K562 (cell line): ENCODE measurements at regions not wholly inside any gene's neighbourhood (a gene's known extent, or its start where the extent isn't known, plus 50 kb on each side); places are given as distances from the start of the nearest gene placed in this dataset.

Experiments used
- ARNT ChIP-seq, 2 experiments: fragments of 450-650 bp; IDR thresholded peaks; 2 replicates each; pipeline ENCODE4 v1.6.1; 2016; ENCODE audit warnings: mild to moderate bottlenecking in 1 of 2
- CEBPB ChIP-seq: fragments of 450-650 bp; IDR thresholded peaks from 2 replicates; pipeline ENCODE4 v1.6.1; 2016; ENCODE audit warnings: missing genetic modification characterization, missing compliant biosample characterization
- CLOCK ChIP-seq: fragments of 250-450 bp; sonication (Bioruptor Pico); IDR thresholded peaks from 2 replicates; pipeline ENCODE4 v1.4.0; 2020; ENCODE audit warnings: mild to moderate bottlenecking, moderate library complexity, borderline replicate concordance
- CXXC5 ChIP-seq: fragments of 250-450 bp; sonication (Bioruptor Pico); IDR thresholded peaks from 2 replicates; pipeline ENCODE4 v1.8.0; 2022; ENCODE audit warnings: inconsistent platforms, mild to moderate bottlenecking, moderate library complexity
- DIDO1 ChIP-seq: fragments of 450-650 bp; IDR thresholded peaks from 2 replicates; pipeline ENCODE4 v1.6.1; 2016; ENCODE audit warnings: low read depth, missing biosample characterization, missing genetic modification characterization
- ELF4 ChIP-seq: fragments of 450-650 bp; formaldehyde crosslinking; IDR thresholded peaks from 2 replicates; pipeline ENCODE4 v1.4.0; 2022; ENCODE audit warnings: missing genetic modification characterization
- EP400 ChIP-seq: fragments of 450-650 bp; IDR thresholded peaks from 2 replicates; pipeline ENCODE4 v1.6.1; 2017; ENCODE audit warnings: antibody characterized with exemption, mild to moderate bottlenecking, moderate library complexity
- MYC ChIP-seq, 2 experiments: fragments of 250-450 bp in 1 of 2; sonication (Bioruptor Pico) in 1 of 2; IDR thresholded peaks; 2 replicates each; pipeline versions ENCODE4 v1.5.1 to v1.6.1; 2012 to 2021; ENCODE audit warnings: low read depth in 2 of 2, borderline replicate concordance in 1 of 2, improper control_type of control experiment in 1 of 2, low read length in 1 of 2, mild to moderate bottlenecking in 1 of 2, moderate library complexity in 1 of 2
- RBBP5 ChIP-seq: fragments of 200-600 bp; sonication (generic); IDR thresholded peaks from 2 replicates; pipeline ENCODE4 v1.6.1; 2012; ENCODE audit warnings: borderline replicate concordance, mild to moderate bottlenecking, low read length, control low read depth, inconsistent platforms; ENCODE audit not compliant: insufficient read depth, poor library complexity, severe bottlenecking
- TAF7 ChIP-seq: fragments of 450-650 bp; IDR thresholded peaks from 2 replicates; pipeline ENCODE4 v1.6.1; 2016; ENCODE audit warnings: missing genetic modification characterization, missing compliant biosample characterization
- TBL1XR1 ChIP-seq, 2 experiments: IDR thresholded peaks; 2 replicates each; pipeline ENCODE4 v1.6.1; 2012; ENCODE audit warnings: improper control_type of control experiment in 2 of 2, low read length in 2 of 2, mild to moderate bottlenecking in 1 of 2
- TBP ChIP-seq: optimal IDR thresholded peaks from 2 replicates; pipeline ENCODE3; 2011; ENCODE audit warnings: low read depth, low read length, improper control_type of control experiment
- ZEB2 ChIP-seq: fragments of 450-650 bp; IDR thresholded peaks from 2 replicates; pipeline ENCODE4 v1.6.1; 2016
- ZFP36 ChIP-seq: fragments of 150-350 bp; IDR thresholded peaks from 2 replicates; pipeline ENCODE4 v1.6.1; 2018; ENCODE audit warnings: low read length, low read depth; ENCODE audit not compliant: partially characterized antibody
- ZNF175 ChIP-seq: fragments of 200-800 bp; sonication (Bioruptor generic); IDR thresholded peaks from 2 replicates; pipeline ENCODE4 v1.6.1; 2016; ENCODE audit warnings: low read depth, mild to moderate bottlenecking, missing genetic modification characterization, missing compliant biosample characterization
- ZNF224 ChIP-seq: sonication (generic); formaldehyde crosslinking; IDR thresholded peaks from 2 replicates; pipeline ENCODE4 v1.8.0; 2022; ENCODE audit warnings: mild to moderate bottlenecking, missing genetic modification reagents
- ZNF239 ChIP-seq: fragments of 250-450 bp; sonication (Bioruptor Pico); IDR thresholded peaks from 2 replicates; pipeline ENCODE4 v1.4.0; 2020; ENCODE audit warnings: mild to moderate bottlenecking
- ZNF512 ChIP-seq: IDR thresholded peaks from 2 replicates; pipeline ENCODE4 v1.6.1; 2016; ENCODE audit warnings: missing genetic modification characterization, missing compliant biosample characterization
- ZNF639 ChIP-seq, 2 experiments: fragments of 200-800 bp in 1 of 2; sonication (Bioruptor generic) in 1 of 2; sonication (generic) in 1 of 2; formaldehyde crosslinking in 1 of 2; IDR thresholded peaks in 1 of 2; conservative IDR thresholded peaks in 1 of 2; 2 replicates each; pipeline versions ENCODE4 v1.5.0 to v1.6.1; 2016 to 2020; ENCODE audit warnings: missing compliant biosample characterization in 1 of 2, missing genetic modification characterization in 1 of 2, missing genetic modification reagents in 1 of 2
- ZNF717 ChIP-seq: fragments of 250-450 bp; sonication (Bioruptor Pico); IDR thresholded peaks from 2 replicates; pipeline ENCODE4 v1.5.0; 2021

GRCh38 chr18:34978953-34979608 is 62.1 kb upstream of the MAPRE2 start (continued):
- peak in 1 of 2 experiments; percentile 41; a peak in 2 of 4 replicates for TF ChIP-seq ZNF639 (CRISPR knock-in tag; conservative IDR thresholded peaks at IDR 0.05 in 1 of 2, IDR thresholded peaks at IDR 0.05 in 1 of 2)
- peak in 1 of 2 experiments; percentile 77; a peak in 2 of 4 replicates for TF ChIP-seq TBL1XR1 (IDR thresholded peaks at IDR 0.05; ENCODE audit: low read length in 2 of 2)
- peak; percentile 14; the same call in 1 of the 2 replicates for TF ChIP-seq ZEB2
- TF ChIP-seq TAF7 (tag) = no peak
- peak; percentile 83 for TF ChIP-seq ZNF239 (CRISPR knock-in tag)
- TF ChIP-seq ZFP36 = peak; percentile 65
- peak; percentile 63 for TF ChIP-seq EP400
- 0 out of 4 replicates have a peak, but pooled peaks of 1 of the 2 experiments have one; percentile 80 for TF ChIP-seq ARNT (IDR thresholded peaks at IDR 0.05)
- TF ChIP-seq ELF4 = no peak
- no peak for TF ChIP-seq DIDO1 (tag)
- no peak for TF ChIP-seq ZNF717 (CRISPR knock-in tag)
- TF ChIP-seq ZNF175 (CRISPR knock-in tag) = no peak
- no peak for TF ChIP-seq ZNF512 (tag)
- TF ChIP-seq RBBP5 = no peak
- TF ChIP-seq CEBPB = no peak
- no peak; the same call in 1 of the 2 replicates for TF ChIP-seq CXXC5 (CRISPR knock-in tag)
- no peak for TF ChIP-seq MYC (IDR thresholded peaks at IDR 0.05; ENCODE audit: low read depth, low read length)
- no peak for TF ChIP-seq MYC (CRISPR knock-in tag; IDR thresholded peaks at IDR 0.05; ENCODE audit: borderline replicate concordance, low read depth)
- no peak for TF ChIP-seq TBP
- TF ChIP-seq CLOCK (CRISPR knock-in tag) = no peak
- TF ChIP-seq ZNF224 = no peak
